SK-N-SH (cell line): ENCODE measurements at regions not wholly inside any gene's neighbourhood (a gene's known extent, or its start where the extent isn't known, plus 50 kb on each side); places are given as distances from the start of the nearest gene placed in this dataset.

ENCODE experiments used
- CTCF ChIA-PET: fragments of 300-600, 350-600 bp; formaldehyde crosslinking; extraction: SDS; loops from one replicate; lab custom pipeline; 2021; lab: Yijun Ruan, JAX
- POLR2A ChIA-PET: fragments of 350-600 bp; sonication (Branson Sonifier 250); formaldehyde crosslinking; extraction: SDS; loops from one replicate; lab custom pipeline; 2020; ENCODE audit warnings: antibody characterized with exemption, inconsistent platforms; lab: Yijun Ruan, JAX
- DNase-seq: peaks from one replicate; pipeline ENCODE4 v3.0.0; 2012
- H2AFZ ChIP-seq: fragments of 200-600 bp; sonication (generic); 2 replicates; pipeline ENCODE4 v1.8.1; 2016; ENCODE audit warnings: antibody characterized with exemption, mild to moderate bottlenecking, low read depth
- H3F3A ChIP-seq: fragments of 200-600 bp; sonication (generic); replicated peaks from 2 replicates; pipeline ENCODE3; 2016; ENCODE audit warnings: antibody characterized with exemption, mild to moderate bottlenecking; ENCODE audit not compliant: insufficient read depth
- H3K27ac ChIP-seq, 2 experiments: fragments of 200-500 bp in 1 of 2; fragments of 200-600 bp in 1 of 2; sonication (Bioruptor generic) in 1 of 2; sonication (generic), shearing (Covaris generic) in 1 of 2; 2 replicates each; pipeline versions ENCODE4 v1.5.1 to v1.6.1; 2014 to 2016; ENCODE audit warnings: low read depth in 2 of 2, inconsistent platforms in 1 of 2, low read length in 1 of 2, mild to moderate bottlenecking in 1 of 2, mixed read lengths in 1 of 2
- H3K27me3 ChIP-seq: fragments of 200-600 bp; sonication (generic), shearing (Covaris generic); 2 replicates; pipeline ENCODE4 v1.6.1; 2016; ENCODE audit warnings: mixed run types; ENCODE audit not compliant: insufficient read depth
- H3K36me3 ChIP-seq, 2 experiments: fragments of 200-500 bp in 1 of 2; fragments of 200-600 bp in 1 of 2; sonication (Bioruptor generic) in 1 of 2; sonication (generic) in 1 of 2; replicated peaks in 1 of 2; 2 replicates each; pipeline versions ENCODE3 to v1.5.1; 2014 to 2016; ENCODE audit warnings: low read length in 1 of 2, mild to moderate bottlenecking in 1 of 2; ENCODE audit not compliant: insufficient read depth in 2 of 2, control insufficient read depth in 1 of 2
- H3K4me1 ChIP-seq, 2 experiments: fragments of 200-500 bp in 1 of 2; fragments of 200-600 bp in 1 of 2; sonication (Bioruptor generic) in 1 of 2; sonication (generic), shearing (Covaris generic) in 1 of 2; 2 replicates each; pipeline versions ENCODE4 v1.5.1 to v1.6.1; 2014 to 2016; ENCODE audit warnings: low read depth in 1 of 2, low read length in 1 of 2, mixed run types in 1 of 2; ENCODE audit not compliant: insufficient read depth in 2 of 2, control insufficient read depth in 1 of 2
- H3K4me2 ChIP-seq: fragments of 200-600 bp; sonication (generic), shearing (Covaris generic); 2 replicates; pipeline ENCODE4 v1.6.1; 2017; ENCODE audit warnings: mixed run types
- H3K4me3 ChIP-seq, 2 experiments: fragments of 200-500 bp in 1 of 2; fragments of 200-600 bp in 1 of 2; sonication (Bioruptor generic) in 1 of 2; sonication (generic), shearing (Covaris generic) in 1 of 2; 2 replicates each; pipeline versions ENCODE4 v1.5.1 to v1.8.1; 2014 to 2016; ENCODE audit warnings: low read depth in 2 of 2, inconsistent platforms in 1 of 2, low read length in 1 of 2, mild to moderate bottlenecking in 1 of 2, mixed read lengths in 1 of 2, moderate library complexity in 1 of 2
- H3K79me2 ChIP-seq: fragments of 200-600 bp; sonication (generic); 2 replicates; pipeline ENCODE4 v1.8.1; 2017; ENCODE audit warnings: mild to moderate bottlenecking; ENCODE audit not compliant: insufficient read depth
- H3K9ac ChIP-seq: fragments of 200-600 bp; sonication (generic); 2 replicates; pipeline ENCODE4 v1.6.1; 2017; ENCODE audit warnings: mixed run types
- H3K9me2 ChIP-seq: fragments of 200-600 bp; sonication (generic); 2 replicates; pipeline ENCODE4 v1.6.1; 2017; ENCODE audit warnings: mixed run types
- H3K9me3 ChIP-seq: fragments of 200-600 bp; sonication (generic); 2 replicates; pipeline ENCODE4 v1.6.1; 2017; ENCODE audit warnings: mixed run types, mild to moderate bottlenecking, moderate library complexity
- H4K20me1 ChIP-seq: fragments of 200-600 bp; sonication (generic); 2 replicates; pipeline ENCODE4 v1.6.1; 2017; ENCODE audit warnings: mild to moderate bottlenecking, mixed run types; ENCODE audit not compliant: insufficient read depth
- CHD2 ChIP-seq: fragments of 150-350 bp; IDR thresholded peaks from 2 replicates; pipeline ENCODE4 v1.6.1; 2018; ENCODE audit warnings: low read length; ENCODE audit not compliant: partially characterized antibody
- FOXM1 ChIP-seq: IDR thresholded peaks from 2 replicates; pipeline ENCODE4 v1.4.0; 2012; ENCODE audit warnings: low read depth, mild to moderate bottlenecking
- GABPA ChIP-seq: IDR thresholded peaks from 2 replicates; pipeline ENCODE4 v1.4.0; 2012; ENCODE audit warnings: low read depth, mild to moderate bottlenecking
- JUND ChIP-seq: IDR thresholded peaks from 2 replicates; pipeline ENCODE4 v1.4.0; 2012
- MAX ChIP-seq: IDR thresholded peaks from 2 replicates; pipeline ENCODE4 v1.4.0; 2012; ENCODE audit warnings: low read depth
- MXI1 ChIP-seq: IDR thresholded peaks from 2 replicates; pipeline ENCODE4 v1.6.1; 2012; ENCODE audit warnings: mild to moderate bottlenecking, low read depth, low read length, improper control_type of control experiment
- NFIC ChIP-seq: IDR thresholded peaks from 2 replicates; pipeline ENCODE4 v1.4.0; 2012; ENCODE audit warnings: borderline replicate concordance
- RAD21 ChIP-seq: IDR thresholded peaks from 2 replicates; pipeline ENCODE4 v1.6.1; 2012; ENCODE audit warnings: mild to moderate bottlenecking, low read length
- RXRA ChIP-seq: IDR thresholded peaks from 2 replicates; pipeline ENCODE4 v1.4.0; 2012; ENCODE audit warnings: low read depth, mild to moderate bottlenecking, borderline replicate concordance
- SIN3A ChIP-seq: IDR thresholded peaks from 2 replicates; pipeline ENCODE4 v1.6.1; 2012; ENCODE audit warnings: low read depth, mild to moderate bottlenecking, low read length, moderate library complexity, borderline replicate concordance
- TAF1 ChIP-seq: IDR thresholded peaks from 2 replicates; pipeline ENCODE4 v1.6.1; 2012; ENCODE audit warnings: low read depth, mild to moderate bottlenecking, low read length, moderate library complexity, borderline replicate concordance
- TEAD4 ChIP-seq: IDR thresholded peaks from 2 replicates; pipeline ENCODE4 v1.4.0; 2012; ENCODE audit warnings: mild to moderate bottlenecking, borderline replicate concordance; ENCODE audit not compliant: insufficient read depth
- ZBTB33 ChIP-seq: IDR thresholded peaks from 2 replicates; pipeline ENCODE4 v1.4.0; 2012; ENCODE audit warnings: low read depth, borderline replicate concordance
- WGBS: methylation state at CpG from one replicate; pipeline ENCODE4 v1.1.6; 2017; ENCODE audit warnings: low lambda C conversion rate; 5-methylcytosine and 5-hydroxymethylcytosine counted together
- TF ChIP-seq, protein P1 (sequence below): fragments of 200-600 bp; sonication (generic); IDR thresholded peaks from 2 replicates; pipeline ENCODE4 v1.6.1; 2017; ENCODE audit warnings: antibody characterized with exemption, mild to moderate bottlenecking, moderate library complexity

- H3K9me3 ChIP-seq: no peaks in the 10 kb centered on the region
- H2AFZ ChIP-seq: no peak overlapping the region
- no peak overlapping the region for H3K9ac ChIP-seq
- no peak for DNase-seq
- H3K79me2 ChIP-seq: no peaks in the 10 kb centered on the region
- no peaks in the 10 kb centered on the region for H3F3A ChIP-seq
- H3K36me3 ChIP-seq: no peaks in the 10 kb centered on the region
- no peak overlapping the region for H3K27ac ChIP-seq
- no peaks in the 10 kb centered on the region for H3K9me2 ChIP-seq
- TF ChIP-seq NFIC (no peak), RAD21 (no peak), SIN3A (no peak), MXI1 (no peak), ZBTB33 (no peak), MAX (no peak), TAF1 (no peak), RXRA (no peak), CHD2 (no peak), FOXM1 (no peak), TEAD4 (no peak), GABPA (no peak), JUND (no peak)
- TF ChIP-seq, protein P1, sequence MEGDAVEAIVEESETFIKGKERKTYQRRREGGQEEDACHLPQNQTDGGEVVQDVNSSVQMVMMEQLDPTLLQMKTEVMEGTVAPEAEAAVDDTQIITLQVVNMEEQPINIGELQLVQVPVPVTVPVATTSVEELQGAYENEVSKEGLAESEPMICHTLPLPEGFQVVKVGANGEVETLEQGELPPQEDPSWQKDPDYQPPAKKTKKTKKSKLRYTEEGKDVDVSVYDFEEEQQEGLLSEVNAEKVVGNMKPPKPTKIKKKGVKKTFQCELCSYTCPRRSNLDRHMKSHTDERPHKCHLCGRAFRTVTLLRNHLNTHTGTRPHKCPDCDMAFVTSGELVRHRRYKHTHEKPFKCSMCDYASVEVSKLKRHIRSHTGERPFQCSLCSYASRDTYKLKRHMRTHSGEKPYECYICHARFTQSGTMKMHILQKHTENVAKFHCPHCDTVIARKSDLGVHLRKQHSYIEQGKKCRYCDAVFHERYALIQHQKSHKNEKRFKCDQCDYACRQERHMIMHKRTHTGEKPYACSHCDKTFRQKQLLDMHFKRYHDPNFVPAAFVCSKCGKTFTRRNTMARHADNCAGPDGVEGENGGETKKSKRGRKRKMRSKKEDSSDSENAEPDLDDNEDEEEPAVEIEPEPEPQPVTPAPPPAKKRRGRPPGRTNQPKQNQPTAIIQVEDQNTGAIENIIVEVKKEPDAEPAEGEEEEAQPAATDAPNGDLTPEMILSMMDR: no peak
- H4K20me1 ChIP-seq: no peaks in the 10 kb centered on the region
- H3K4me3 ChIP-seq: no peak overlapping the region
- POLR2A ChIA-PET: no interaction called here
- no peak overlapping the region for H3K4me2 ChIP-seq
- 60% methylated on average over 8 of the region's 8 CpGs for WGBS
- CTCF ChIA-PET: no interaction called here
- H3K27me3 ChIP-seq: no peaks in the 10 kb centered on the region
- H3K4me1 ChIP-seq: no peaks in the 10 kb centered on the region; a peak in 1 of 4 replicates
Observed at GRCh38 chr17:70863436-70864248, 694.3 kb downstream of the KCNJ2 start.
